Activated B cell treated with CpG ODN at 0.5 μM for 24 hours (primary cell): ENCODE measurements at regions not wholly inside any gene's neighbourhood (a gene's known extent, or its start where the extent isn't known, plus 50 kb on each side); places are given as distances from the start of the nearest gene placed in this dataset.
"Not testable (repeated sequence)": the region's sequence is repeated elsewhere in the genome, so short reads cannot be mapped to it uniquely, and the experiment has no call there.

Source experiments
- ATAC-seq: fragments of 200-7000 bp; cut with Tn5 transposase; one replicate; pipeline ENCODE4 v1.10.0; 2021; ENCODE audit warnings: low read depth, mild to moderate bottlenecking, moderate library complexity
- CTCF ChIA-PET: fragments of 350-600 bp; sonication (Branson Sonifier 250); formaldehyde crosslinking; loops from one replicate; lab custom pipeline; 2021; ENCODE audit warnings: antibody characterized with exemption; lab: Charles Lee
- POLR2A ChIA-PET: fragments of 350-600 bp; sonication (Branson Sonifier 250); formaldehyde crosslinking; loops from one replicate; lab custom pipeline; 2021; ENCODE audit warnings: antibody characterized with exemption; lab: Charles Lee
- DNase-seq: peaks from one replicate; pipeline ENCODE4 v3.0.0; 2022
- H3K27ac Mint-ChIP-seq: one replicate; pipeline ENCODE4 v1.8.0; 2020; ENCODE audit warnings: mixed read lengths
- H3K27me3 Mint-ChIP-seq: one replicate; pipeline ENCODE4 v1.8.0; 2021; ENCODE audit warnings: mixed read lengths
- H3K36me3 Mint-ChIP-seq: one replicate; pipeline ENCODE4 v1.8.0; 2021; ENCODE audit warnings: low read depth, mixed read lengths
- H3K4me1 Mint-ChIP-seq: one replicate; pipeline ENCODE4 v1.8.0; 2021; ENCODE audit warnings: mixed read lengths
- H3K4me3 Mint-ChIP-seq: one replicate; pipeline ENCODE4 v1.8.0; 2020; ENCODE audit warnings: mild to moderate bottlenecking, mixed read lengths
- H3K9me3 Mint-ChIP-seq: one replicate; pipeline ENCODE4 v1.8.0; 2020; ENCODE audit warnings: mixed read lengths
- CTCF ChIP-seq: fragments of 200-600 bp; IDR thresholded peaks from one replicate; pipeline ENCODE4 v1.8.0; 2022; ENCODE audit warnings: antibody characterized with exemption, mild to moderate bottlenecking
- intact Hi-C: fragments of 100-400 bp; cut with micrococcal nuclease; formaldehyde crosslinking; loops from one replicate; pipeline ENCODE4 v1.15.1; 2024

- H3K27me3 Mint-ChIP-seq: peaks cover 12% of the 10 kb centered on the region
- no peak for TF ChIP-seq CTCF
- H3K4me1 Mint-ChIP-seq: peaks cover 3% of the 10 kb centered on the region
- H3K36me3 Mint-ChIP-seq: no peaks in the 10 kb centered on the region
- H3K9me3 Mint-ChIP-seq: peaks cover 6% of the 10 kb centered on the region
- DNase-seq (no peak), ATAC-seq (no peak)
- no peak overlapping the region for H3K27ac Mint-ChIP-seq
- CTCF ChIA-PET: no interaction called here
- no peak overlapping the region for H3K4me3 Mint-ChIP-seq
- POLR2A ChIA-PET: no interaction called here
- intact Hi-C loops: no loop called here
These were observed 184.2 kb downstream of the STK31 start for GRCh38 chr7:23893942-23894891.

GRCh38 chr7:23894892-23895569, 185.0 kb downstream of the STK31 start:
- no peaks in the 10 kb centered on the region for H3K36me3 Mint-ChIP-seq
- ChIA-PET POLR2A (no interaction called here), CTCF (no interaction called here)
- no peak overlapping the region for H3K4me3 Mint-ChIP-seq
- H3K27ac Mint-ChIP-seq: no peak overlapping the region
- DNase-seq: no peak
- peaks cover 12% of the 10 kb centered on the region for H3K27me3 Mint-ChIP-seq
- H3K9me3 Mint-ChIP-seq: peaks cover 2% of the 10 kb centered on the region
- TF ChIP-seq CTCF: no peak
- ATAC-seq: no peak
- intact Hi-C loops: no loop called here
- peaks cover 3% of the 10 kb centered on the region for H3K4me1 Mint-ChIP-seq

- no peaks in the 10 kb centered on the region for H3K36me3 Mint-ChIP-seq
- intact Hi-C loops: no loop called here
- H3K4me3 Mint-ChIP-seq: no peak overlapping the region
- no peak for TF ChIP-seq CTCF
- H3K27me3 Mint-ChIP-seq: peaks cover 12% of the 10 kb centered on the region
- POLR2A ChIA-PET: no interaction called here
- no peak overlapping the region for H3K27ac Mint-ChIP-seq
- no peaks in the 10 kb centered on the region for H3K9me3 Mint-ChIP-seq
- DNase-seq: no peak
- CTCF ChIA-PET: no interaction called here
- ATAC-seq: no peak
- H3K4me1 Mint-ChIP-seq: peaks cover 3% of the 10 kb centered on the region
These were observed 185.7 kb downstream of the STK31 start for GRCh38 chr7:23895666-23896096.

- no peak overlapping the region for H3K4me3 Mint-ChIP-seq
These were observed 188.6 kb downstream of the STK31 start for GRCh38 chr7:23898619-23899018.

GRCh38 chr7:23904901-23905300, 194.9 kb downstream of the STK31 start:
- intact Hi-C loops, H3K4me1 Mint-ChIP-seq, H3K27ac Mint-ChIP-seq, CTCF ChIA-PET, H3K36me3 Mint-ChIP-seq, H3K9me3 Mint-ChIP-seq, H3K4me3 Mint-ChIP-seq, DNase-seq, POLR2A ChIA-PET, H3K27me3 Mint-ChIP-seq, ATAC-seq: not testable (repeated sequence)

More at GRCh38 chr7:23898619-23899018, 188.6 kb downstream of the STK31 start:
- intact Hi-C loops: no loop called here
- H3K9me3 Mint-ChIP-seq: no peaks in the 10 kb centered on the region
- H3K27me3 Mint-ChIP-seq: peaks cover 12% of the 10 kb centered on the region
- no peak for TF ChIP-seq CTCF
- peaks cover 3% of the 10 kb centered on the region for H3K4me1 Mint-ChIP-seq
- no peak overlapping the region for H3K27ac Mint-ChIP-seq
- ChIA-PET CTCF (no interaction called here), POLR2A (no interaction called here)
- no peaks in the 10 kb centered on the region for H3K36me3 Mint-ChIP-seq
- no peak for DNase-seq
- ATAC-seq: no peak
